ENCODE measurements at regions not wholly inside any gene's neighbourhood (a gene's known extent, or its start where the extent isn't known, plus 50 kb on each side); places are given as distances from the start of the nearest gene placed in this dataset.

DNA sequence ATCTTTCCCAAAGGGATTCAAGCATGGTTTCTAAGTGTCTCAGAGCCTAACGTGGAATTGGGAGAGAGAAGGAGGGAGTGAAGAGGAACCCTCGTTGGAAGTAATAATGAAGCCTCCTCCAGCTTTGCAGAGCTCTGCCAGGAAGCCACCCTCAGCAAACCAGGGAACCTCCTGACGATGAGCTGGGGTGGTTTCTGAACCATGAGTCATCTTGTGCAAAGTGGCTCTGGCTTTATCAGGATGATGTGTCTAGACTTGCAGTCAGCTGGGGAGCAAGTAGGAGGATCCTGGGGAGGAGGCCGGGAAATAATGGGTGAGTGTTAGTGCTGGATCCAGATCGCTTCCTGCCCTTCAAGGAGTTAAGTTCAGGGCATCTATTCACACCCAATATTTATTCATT is 191.7 kb upstream of the RBFOX1 start:
- no peak overlapping the region for H3K27ac ChIP-seq (ENCODE audit: extremely low read length, insufficient read depth, low read length)
- H4K20me1 ChIP-seq (ENCODE audit: insufficient read depth, low read length), result no peaks in the 10 kb centered on the region
- CTCF ChIA-PET (ENCODE audit: low intra/inter-chr PET ratio, low total read pairs), result no interaction called here
- H3K4me3 ChIP-seq (replicated peaks in 1 of 3; ENCODE audit: insufficient read depth in 1 of 3, low read depth in 2 of 3, low read length in 3 of 3), result no peak overlapping the region
- H3K4me1 ChIP-seq (ENCODE audit: insufficient read depth, low read length), result no peaks in the 10 kb centered on the region
- H3K36me3 ChIP-seq (replicated peaks in 1 of 2; ENCODE audit: control insufficient read depth in 1 of 2, insufficient read depth in 2 of 2, low read length in 2 of 2), result no peaks in the 10 kb centered on the region
- WGBS (ENCODE audit: low lambda C conversion rate), result 2% methylated on average over 5 of the region's 5 CpGs
- no peak overlapping the region for H3K4me2 ChIP-seq (ENCODE audit: low read depth, low read length)
- FAIRE-seq (no peak), ATAC-seq (no peak), DNase-seq (ENCODE audit: low spot score) (no peak)
- POLR2A ChIA-PET, result no interaction called here
- H3K27me3 ChIP-seq (ENCODE audit: control insufficient read depth in 1 of 2, insufficient read depth in 2 of 2, low read length in 2 of 2), result peaks cover 0 to 12% of the 10 kb centered on the region in 2 experiments; a peak in 2 of 5 replicates
- no TSS peak for BruUV-seq (replicated peaks)
- H3K9ac ChIP-seq (ENCODE audit: insufficient read depth, low read depth, low read length), result no peak overlapping the region
- TF ChIP-seq ZNF770 (CRISPR knock-in tag; IDR thresholded peaks at IDR 0.05) (no peak), SIN3A (IDR thresholded peaks at IDR 0.05; ENCODE audit: borderline replicate concordance, low read depth, low read length) (no peak), FOSL2 (CRISPR knock-in tag; IDR thresholded peaks at IDR 0.05) (peak; percentile 56), NFE2L2 (IDR thresholded peaks at IDR 0.05; ENCODE audit: low read length) (no peak), ZNF503 (CRISPR knock-in tag; IDR thresholded peaks at IDR 0.05) (no peak)
- TF ChIP-seq, protein P1, sequence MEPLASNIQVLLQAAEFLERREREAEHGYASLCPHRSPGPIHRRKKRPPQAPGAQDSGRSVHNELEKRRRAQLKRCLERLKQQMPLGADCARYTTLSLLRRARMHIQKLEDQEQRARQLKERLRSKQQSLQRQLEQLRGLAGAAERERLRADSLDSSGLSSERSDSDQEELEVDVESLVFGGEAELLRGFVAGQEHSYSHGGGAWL (CRISPR knock-in tag; IDR thresholded peaks at IDR 0.05), result no peak
- in situ Hi-C loops (cut with HindIII; ENCODE audit: extremely low pct_ligation_motif_present, low pct_unique_long_range_greater_than_20kb) (no loop called here), intact Hi-C loops (cut with micrococcal nuclease; ENCODE audit: unreplicated experiment) (no loop called here)
- H3K79me2 ChIP-seq (ENCODE audit: insufficient read depth, low read length), result no peaks in the 10 kb centered on the region
- H3K9me3 ChIP-seq (ENCODE audit: low read length), result no peaks in the 10 kb centered on the region
- no peak overlapping the region for H2AFZ ChIP-seq (ENCODE audit: low read length)

Data from HepG2 (cell line).